ENCODE measurements at regions not wholly inside any gene's neighbourhood (a gene's known extent, or its start where the extent isn't known, plus 50 kb on each side); places are given as distances from the start of the nearest gene placed in this dataset.

GRCh38 chr7:130897515-130898419, 163.8 kb upstream of the KLF14 start:
- no peak for DNase-seq

DNA sequence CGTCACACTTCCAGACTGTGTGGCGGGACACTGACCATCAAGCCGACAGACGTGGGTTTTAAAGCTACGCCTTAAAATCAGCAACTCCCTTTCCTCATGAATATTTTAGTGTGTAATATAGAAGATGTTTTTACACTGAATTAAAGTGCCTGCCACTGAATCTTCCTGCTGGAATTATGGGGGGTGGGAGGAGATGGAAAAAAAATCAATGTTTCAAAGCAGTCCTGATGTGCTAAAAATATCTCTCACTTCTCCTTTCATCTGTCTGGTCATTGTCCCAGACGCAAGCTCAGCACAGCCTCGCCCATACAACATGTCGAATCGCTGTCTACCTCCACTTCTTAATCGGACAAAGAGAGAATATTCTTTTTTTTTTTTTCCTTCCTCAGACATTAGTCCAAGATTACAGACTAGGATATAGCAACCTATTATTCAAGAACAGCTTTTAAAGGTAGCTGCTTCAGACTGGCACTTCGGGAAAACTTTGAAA, 165.1 kb upstream of the KLF14 start:
- DNase-seq: no peak

- DNase-seq: no peak
These were observed 165.8 kb upstream of the KLF14 start for GRCh38 chr7:130899638-130900401.

DNA sequence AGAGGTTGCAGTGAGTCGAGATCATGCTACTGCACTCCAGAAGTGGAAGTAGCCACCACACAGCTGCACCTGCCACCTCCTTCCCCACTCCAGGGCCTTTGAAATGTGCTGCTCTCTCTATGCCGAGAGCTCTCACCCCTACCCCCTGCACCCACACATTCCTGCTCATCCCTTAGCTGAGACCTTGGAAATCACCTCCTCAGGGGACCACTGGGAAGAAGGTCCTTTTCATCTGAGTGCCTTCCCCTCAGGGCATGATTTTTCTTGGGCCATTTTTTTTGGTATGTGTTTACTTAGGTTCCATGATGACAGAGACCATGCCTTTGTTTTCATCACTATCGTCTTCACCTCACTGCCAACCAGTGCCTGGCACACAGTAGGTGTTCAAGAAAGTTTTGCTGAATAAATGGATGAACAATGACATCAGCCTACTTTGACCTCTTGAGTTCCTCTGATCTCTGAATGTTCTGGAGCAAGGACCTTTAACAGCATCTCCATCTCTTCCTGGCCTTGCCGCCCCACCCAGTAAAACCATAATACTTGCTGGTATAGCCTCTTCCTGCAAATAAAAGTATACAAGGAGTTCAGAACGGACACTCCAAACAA, 166.6 kb upstream of the KLF14 start:
- DNase-seq: no peak

DNA sequence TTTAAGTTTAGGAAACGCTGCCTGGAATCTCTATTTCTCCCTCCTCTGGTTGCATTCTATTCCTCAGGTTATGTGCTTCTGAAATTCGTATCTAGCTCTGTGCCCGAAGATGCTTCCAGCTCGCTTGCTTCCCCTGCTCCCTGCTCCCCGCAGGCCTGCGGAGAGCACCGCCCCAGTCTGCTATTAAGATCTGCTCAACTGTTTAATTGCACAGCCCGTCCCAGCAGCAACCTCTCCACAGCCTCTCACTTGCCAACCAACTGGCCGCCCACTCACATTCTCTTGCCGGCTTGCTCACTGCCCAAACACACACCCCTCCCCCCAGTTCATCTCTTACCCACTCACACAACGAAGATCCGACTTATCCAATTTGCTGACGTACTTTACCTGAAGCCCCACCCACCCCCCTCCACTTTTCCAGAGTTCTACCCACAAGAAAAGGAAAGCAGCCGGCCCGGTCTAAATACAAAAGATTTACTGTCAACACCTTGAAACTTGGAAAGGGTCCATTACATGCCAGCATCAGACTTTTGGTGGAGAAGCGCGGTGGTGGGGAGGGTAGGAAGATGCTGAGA, 167.3 kb upstream of the KLF14 start:
- DNase-seq: no peak

DNA sequence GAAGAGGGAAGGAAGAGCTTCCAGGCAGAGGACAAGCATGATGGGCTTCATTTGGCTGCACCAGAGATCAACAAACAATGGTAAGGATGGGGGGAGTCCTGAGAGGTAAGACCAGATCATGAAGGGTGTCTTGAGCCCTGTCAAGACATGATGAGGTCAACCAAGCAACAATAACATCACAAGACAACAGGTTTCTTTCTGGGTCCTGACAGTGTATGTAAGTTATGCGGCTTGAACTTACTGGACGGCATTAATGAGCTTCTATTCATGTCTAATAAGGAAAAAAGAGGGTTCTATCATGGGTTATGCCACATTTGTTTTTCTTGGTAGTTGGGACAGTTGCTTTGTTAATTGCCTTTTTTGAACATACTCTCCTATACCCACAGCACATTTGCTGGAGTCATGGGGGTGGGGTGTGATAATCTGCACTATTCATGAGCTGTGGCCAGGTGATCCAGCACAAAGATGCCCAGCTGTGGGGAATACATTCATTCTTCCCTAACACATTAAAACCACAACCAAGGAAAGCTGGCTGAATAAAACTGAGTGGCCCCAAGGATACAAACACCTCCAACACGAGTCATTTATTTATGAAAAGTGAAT, 168.8 kb upstream of the KLF14 start:
- DNase-seq: no peak

GRCh38 chr7:130903358-130903974, 169.5 kb upstream of the KLF14 start:
- DNase-seq: no peak

- DNase-seq: no peak
These were observed 170.2 kb upstream of the KLF14 start for GRCh38 chr7:130904031-130904757.

DNA sequence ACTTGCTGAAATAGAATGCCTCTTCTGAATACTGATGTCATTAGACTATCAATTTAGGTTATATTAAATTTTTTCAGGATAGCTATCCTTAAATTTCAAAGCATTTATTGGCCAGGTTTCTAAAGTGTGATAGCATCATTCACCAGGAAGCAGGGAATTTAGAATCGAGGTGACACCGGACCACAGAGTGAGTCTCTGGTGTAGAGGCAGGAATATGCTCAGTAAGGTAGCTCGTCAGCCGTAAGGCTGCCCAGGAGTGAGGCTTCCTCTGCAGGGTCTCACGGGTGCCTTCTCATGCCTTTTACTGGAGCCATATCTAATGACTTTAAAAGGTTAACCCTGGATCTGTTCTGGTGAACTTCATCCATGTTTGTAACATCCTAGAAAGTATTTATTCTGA, 170.8 kb upstream of the KLF14 start:
- no peak for DNase-seq

GRCh38 chr7:130906575-130906974, 172.6 kb upstream of the KLF14 start:
- no peak for DNase-seq

GRCh38 chr7:130907439-130907838, 173.4 kb upstream of the KLF14 start:
- no peak for DNase-seq

- no peak for DNase-seq
These were observed 174.5 kb upstream of the KLF14 start for GRCh38 chr7:130908345-130909160.

DNA sequence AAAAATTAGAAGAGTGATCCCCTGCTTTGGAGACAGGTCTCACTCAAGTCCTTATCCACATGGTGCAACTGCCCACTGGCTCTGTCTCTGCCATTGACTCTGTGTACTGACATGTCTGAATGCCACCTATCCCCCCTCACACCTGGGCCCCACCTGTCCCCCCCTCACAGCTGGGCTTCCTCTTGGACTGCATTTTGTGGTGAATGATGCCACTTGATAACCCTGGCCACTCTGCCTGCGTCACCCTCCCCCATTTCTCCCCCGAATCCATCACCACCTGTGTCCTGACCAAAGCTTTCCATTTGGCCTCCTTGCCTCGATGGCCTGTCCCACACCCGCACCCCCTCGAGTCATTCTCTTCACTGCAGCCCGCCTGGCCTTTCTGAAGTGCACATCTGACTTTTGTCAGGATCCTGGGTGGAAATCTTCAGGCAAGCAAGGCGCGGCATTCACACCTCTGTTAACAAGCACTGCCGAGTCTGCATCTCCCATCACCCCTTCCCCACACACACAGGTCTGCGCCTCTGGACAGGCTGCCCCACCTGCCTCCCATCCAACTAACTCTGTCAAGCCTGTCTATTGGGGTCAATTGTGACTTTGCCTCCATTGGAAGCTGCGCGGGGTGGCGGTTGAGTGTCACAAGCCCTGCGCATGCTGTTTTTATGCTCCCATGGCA, 175.3 kb upstream of the KLF14 start:
- DNase-seq: no peak

DNA sequence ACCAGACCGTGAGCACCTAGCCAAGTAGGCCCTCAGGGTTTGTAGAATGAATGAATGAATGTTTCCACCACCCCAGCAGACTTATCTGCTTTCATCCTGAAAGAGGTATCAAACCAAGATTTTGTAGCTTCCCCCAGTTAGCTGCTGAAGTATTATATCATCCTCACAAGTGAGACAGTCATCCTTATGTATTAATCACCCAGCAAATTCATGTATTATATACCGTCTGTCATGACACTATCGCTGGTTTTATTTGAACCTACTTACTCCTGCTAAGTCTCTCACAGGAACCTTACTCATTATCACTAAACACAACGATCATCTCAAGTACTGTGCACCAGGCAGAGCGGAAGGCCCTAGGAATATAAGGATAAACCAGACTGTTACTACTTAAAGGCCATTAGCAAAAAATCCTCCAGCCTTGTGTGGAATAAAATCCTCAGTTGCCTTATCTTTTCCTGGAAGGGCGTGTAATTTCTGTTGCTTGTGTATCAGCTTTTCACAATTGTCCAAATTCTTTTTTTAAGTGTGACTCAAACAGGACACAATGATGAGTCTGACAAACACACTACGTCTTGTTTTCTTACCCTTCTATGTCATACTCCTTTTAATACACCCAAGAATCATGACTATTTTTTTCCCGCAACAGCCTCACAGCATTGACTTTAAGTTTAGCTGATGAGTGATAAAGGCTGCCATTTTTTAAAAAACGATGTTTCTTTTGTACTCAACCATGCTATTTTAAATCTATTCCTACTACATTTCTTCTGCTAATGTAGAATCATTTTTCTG, 176.1 kb upstream of the KLF14 start:
- no peak for DNase-seq

DNA sequence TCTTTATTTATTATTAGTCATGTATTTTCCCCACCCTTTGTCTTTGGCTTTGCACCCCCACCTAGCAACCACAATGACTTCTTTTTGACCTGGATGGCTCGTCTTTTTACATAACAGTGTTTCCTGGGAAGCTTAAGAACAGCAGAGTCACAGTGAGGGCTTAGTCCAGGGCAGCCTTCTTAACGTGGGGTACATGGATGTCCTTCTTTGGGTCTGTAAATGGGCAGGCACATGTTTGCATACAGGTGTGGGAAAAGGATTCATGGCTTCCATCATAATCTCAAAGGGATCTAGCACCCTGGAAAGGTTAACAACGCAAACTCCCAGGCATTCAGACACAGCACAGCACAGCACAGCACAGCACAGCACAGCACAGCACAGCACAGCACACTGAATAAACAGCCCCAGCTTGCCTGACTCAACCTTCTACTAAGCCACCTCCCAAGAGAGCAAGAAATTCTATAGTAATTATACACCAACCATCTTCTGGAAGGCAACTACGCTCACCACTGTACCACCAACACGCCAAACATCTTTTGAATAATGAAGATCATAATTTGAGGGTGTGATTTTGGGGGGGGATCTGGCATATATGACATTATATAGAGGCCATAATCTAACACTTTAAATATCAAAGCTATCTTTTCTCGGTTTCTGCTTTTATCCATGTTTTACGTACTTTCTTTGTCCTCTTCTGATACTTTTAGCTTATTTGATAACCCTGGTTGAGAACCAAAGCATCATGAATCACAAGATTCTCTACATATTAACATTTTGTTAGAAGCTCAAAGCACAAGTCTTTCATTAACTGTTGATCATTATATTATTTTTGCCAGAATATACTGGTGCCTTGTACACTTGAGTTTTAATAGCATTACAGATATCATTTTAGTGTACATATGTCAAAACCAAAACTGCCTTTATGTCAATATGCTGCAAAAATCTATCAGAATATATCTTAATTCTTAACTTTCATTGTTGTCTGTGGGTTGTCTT, 177.2 kb upstream of the KLF14 start:
- DNase-seq: no peak

GRCh38 chr7:130912082-130912861, 178.3 kb upstream of the KLF14 start:
- DNase-seq: no peak

Data from activated gamma-delta T cell (primary cell).